ENCODE measurements at regions not wholly inside any gene's neighbourhood (a gene's known extent, or its start where the extent isn't known, plus 50 kb on each side); places are given as distances from the start of the nearest gene placed in this dataset.
A peak's percentile ranks its signal among the peaks of the same experiment; 100 is the strongest.

DNA sequence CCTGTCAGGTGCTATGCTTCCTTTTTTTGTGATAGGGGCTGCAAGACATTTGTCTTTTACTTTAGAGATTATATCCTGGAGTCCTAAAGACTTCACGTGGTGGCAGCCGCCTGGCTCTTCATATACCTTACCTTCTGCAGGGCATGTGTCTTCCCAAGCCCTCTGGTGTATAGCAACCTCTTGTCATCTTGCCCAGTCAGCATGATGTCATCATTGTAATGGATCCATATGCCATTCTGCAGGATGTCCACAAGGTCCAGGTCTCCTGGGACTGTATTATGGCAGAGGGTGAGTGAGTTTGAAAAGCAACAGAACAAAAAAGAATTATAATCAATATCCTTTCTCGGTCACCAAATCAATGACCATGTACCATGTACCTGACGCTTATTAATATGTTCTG is 82.2 kb upstream of the SCOC start:
- no peak for DNase-seq
- TF ChIP-seq, protein P1, sequence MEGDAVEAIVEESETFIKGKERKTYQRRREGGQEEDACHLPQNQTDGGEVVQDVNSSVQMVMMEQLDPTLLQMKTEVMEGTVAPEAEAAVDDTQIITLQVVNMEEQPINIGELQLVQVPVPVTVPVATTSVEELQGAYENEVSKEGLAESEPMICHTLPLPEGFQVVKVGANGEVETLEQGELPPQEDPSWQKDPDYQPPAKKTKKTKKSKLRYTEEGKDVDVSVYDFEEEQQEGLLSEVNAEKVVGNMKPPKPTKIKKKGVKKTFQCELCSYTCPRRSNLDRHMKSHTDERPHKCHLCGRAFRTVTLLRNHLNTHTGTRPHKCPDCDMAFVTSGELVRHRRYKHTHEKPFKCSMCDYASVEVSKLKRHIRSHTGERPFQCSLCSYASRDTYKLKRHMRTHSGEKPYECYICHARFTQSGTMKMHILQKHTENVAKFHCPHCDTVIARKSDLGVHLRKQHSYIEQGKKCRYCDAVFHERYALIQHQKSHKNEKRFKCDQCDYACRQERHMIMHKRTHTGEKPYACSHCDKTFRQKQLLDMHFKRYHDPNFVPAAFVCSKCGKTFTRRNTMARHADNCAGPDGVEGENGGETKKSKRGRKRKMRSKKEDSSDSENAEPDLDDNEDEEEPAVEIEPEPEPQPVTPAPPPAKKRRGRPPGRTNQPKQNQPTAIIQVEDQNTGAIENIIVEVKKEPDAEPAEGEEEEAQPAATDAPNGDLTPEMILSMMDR (IDR thresholded peaks at IDR 0.05; ENCODE audit: low read depth, low read length, missing control alignments) = no peak
- H3K4me3 ChIP-seq (ENCODE audit: low read depth, low read length) = no peak overlapping the region
- no peaks in the 10 kb centered on the region for H3K36me3 ChIP-seq (replicated peaks)
- no peak overlapping the region for H3K27ac ChIP-seq
- H3K27me3 ChIP-seq (replicated peaks) = no peaks in the 10 kb centered on the region
- in situ Hi-C loops (cut with HindIII; ENCODE audit: low pct_ligation_motif_present, low sequenced_read_pairs) = no loop called here

DNA sequence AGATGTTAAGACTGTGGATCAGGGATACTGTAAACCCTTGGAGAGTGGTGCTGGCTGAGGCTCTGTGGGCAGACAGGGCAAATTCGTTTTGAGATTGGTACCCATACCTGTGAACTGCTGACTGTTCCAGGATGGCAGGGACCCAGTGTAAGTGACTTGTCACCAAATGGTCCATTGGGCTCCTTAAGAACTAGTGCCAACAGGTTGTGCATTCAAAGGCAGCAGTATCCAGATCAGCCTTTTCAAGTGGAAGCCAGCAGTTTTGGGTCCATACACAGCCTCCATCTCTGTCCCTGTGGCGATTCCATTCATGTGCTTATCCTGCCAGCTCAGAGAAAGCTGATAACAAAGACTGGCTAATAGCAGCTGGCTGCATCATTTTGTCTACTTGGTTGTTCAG is 84.0 kb upstream of the SCOC start:
- no peak for DNase-seq
- TF ChIP-seq, protein P1 (IDR thresholded peaks at IDR 0.05; ENCODE audit: low read depth, low read length, missing control alignments) = no peak
- H3K27me3 ChIP-seq (replicated peaks) = peaks cover 4% of the 10 kb centered on the region
- H3K27ac ChIP-seq = no peak overlapping the region
- no peaks in the 10 kb centered on the region for H3K36me3 ChIP-seq (replicated peaks)
- in situ Hi-C loops (cut with HindIII; ENCODE audit: low pct_ligation_motif_present, low sequenced_read_pairs) = no loop called here
- no peak overlapping the region for H3K4me3 ChIP-seq (ENCODE audit: low read depth, low read length)

DNA sequence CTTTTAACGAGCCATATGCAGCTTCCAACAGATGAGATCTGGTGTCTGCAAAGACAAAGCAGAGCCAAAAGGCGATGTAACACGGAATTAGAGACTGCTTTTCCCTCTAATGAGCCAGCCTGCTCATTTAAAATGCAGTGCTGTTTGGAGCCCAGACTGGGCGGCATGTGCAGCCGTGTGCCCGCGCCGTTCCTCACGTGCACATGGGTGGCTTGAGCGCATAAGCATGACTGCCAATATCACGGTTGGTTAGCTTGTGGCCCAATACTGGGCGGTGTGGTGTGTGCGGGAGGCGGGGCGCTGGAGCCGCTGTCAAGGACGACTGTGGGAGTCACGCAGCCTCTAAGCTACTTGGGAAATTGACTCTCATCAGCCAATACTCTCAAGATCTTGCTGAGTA is 87.0 kb upstream of the SCOC start:
- DNase-seq = no peak
- Histone ChIP-seq H3K27me3 (replicated peaks) (peaks cover 4% of the 10 kb centered on the region), H3K27ac (no peak overlapping the region), H3K36me3 (replicated peaks) (no peaks in the 10 kb centered on the region), H3K4me3 (ENCODE audit: low read depth, low read length) (no peak overlapping the region)
- in situ Hi-C loops (cut with HindIII; ENCODE audit: low pct_ligation_motif_present, low sequenced_read_pairs) = no loop called here
- TF ChIP-seq, protein P1 (IDR thresholded peaks at IDR 0.05; ENCODE audit: low read depth, low read length, missing control alignments) = no peak

DNA sequence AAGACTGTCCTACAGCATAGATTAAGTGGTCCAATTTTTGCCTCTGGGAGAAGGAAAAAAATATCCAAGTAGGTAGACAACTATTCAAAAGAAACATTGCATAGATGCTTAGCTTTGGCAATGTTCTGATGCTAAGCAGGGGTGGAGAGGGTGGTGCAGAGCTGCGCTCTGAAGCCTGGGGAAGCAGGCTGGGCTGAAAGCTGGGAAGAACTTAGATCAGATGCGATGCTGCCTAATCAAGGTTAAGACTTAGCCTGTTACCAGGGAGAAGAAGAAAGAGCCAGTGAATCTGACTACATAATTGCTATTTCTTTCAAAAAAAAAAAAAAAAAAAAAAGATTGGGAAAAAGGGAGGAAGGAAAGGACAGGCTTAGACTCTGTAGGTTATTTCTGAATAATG is 89.0 kb upstream of the SCOC start:
- Histone ChIP-seq H3K27me3 (replicated peaks) (peaks cover 4% of the 10 kb centered on the region), H3K4me3 (ENCODE audit: low read depth, low read length) (no peak overlapping the region), H3K36me3 (replicated peaks) (no peaks in the 10 kb centered on the region), H3K27ac (no peak overlapping the region)
- TF ChIP-seq, protein P1 (IDR thresholded peaks at IDR 0.05; ENCODE audit: low read depth, low read length, missing control alignments) = no peak
- no peak for DNase-seq
- in situ Hi-C loops (cut with HindIII; ENCODE audit: low pct_ligation_motif_present, low sequenced_read_pairs) = no loop called here

DNA sequence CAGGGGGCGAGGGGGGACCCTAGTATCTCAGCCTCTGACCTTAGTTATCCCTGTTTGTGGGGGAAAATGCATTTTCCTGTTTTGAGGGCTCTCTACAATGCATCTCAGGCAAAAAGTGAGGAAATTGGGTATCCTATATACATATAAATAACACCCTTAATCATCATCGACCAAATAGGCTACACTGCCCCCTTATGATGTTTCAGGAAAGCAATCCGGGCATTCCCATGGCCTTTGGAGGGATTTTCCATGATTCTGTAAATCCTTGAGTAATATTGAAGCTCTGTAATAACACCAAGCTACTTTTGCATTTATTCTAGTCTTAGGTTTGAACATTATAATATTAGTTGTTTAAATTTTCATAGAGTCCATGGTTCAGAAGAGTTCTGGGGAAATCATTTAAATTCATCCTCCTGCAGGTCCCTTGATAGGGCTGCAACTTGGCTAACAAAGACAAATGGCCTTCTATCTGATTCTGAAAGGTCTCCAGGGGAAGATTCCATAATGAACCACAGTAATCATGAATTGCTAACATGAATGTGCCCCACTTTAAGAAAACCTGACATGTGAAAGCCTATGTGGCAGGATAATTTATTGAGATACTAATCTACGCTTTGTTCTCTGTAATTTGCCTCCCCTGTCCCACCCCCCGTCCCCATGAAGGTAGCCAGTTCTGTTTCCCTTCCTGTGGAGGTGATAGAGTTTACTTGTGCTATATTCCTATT is 91.5 kb upstream of the SCOC start:
- in situ Hi-C loops (cut with HindIII; ENCODE audit: low pct_ligation_motif_present, low sequenced_read_pairs) = no loop called here
- H3K4me3 ChIP-seq (ENCODE audit: low read depth, low read length) = no peak overlapping the region
- H3K36me3 ChIP-seq (replicated peaks) = no peaks in the 10 kb centered on the region
- TF ChIP-seq, protein P1 (IDR thresholded peaks at IDR 0.05; ENCODE audit: low read depth, low read length, missing control alignments) = peak; percentile 34
- DNase-seq = no peak
- peaks cover 4% of the 10 kb centered on the region for H3K27me3 ChIP-seq (replicated peaks)
- H3K27ac ChIP-seq = no peak overlapping the region

DNA sequence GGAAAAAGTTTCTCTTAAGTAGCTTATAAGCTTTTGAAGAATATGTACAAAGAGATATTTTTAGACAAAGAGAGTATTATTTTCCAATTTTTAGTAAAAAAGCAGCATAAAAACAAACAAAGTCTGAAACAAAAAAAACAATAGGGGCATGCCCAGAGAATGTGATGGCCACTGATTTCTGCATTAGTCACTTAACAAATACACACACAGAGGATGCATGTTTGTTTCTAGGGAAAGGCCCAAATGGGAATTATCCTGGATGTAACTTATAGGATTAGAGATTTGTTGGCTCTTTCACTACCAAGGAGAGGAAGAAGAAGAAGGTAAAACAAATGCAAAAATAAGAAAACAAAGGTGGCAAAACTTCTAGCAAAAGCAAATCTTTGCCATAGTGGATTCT is 95.9 kb upstream of the SCOC start:
- Histone ChIP-seq H3K27me3 (replicated peaks) (no peaks in the 10 kb centered on the region), H3K36me3 (replicated peaks) (no peaks in the 10 kb centered on the region), H3K27ac (no peak overlapping the region), H3K4me3 (ENCODE audit: low read depth, low read length) (no peak overlapping the region)
- TF ChIP-seq, protein P1 (IDR thresholded peaks at IDR 0.05; ENCODE audit: low read depth, low read length, missing control alignments) = no peak
- in situ Hi-C loops (cut with HindIII; ENCODE audit: low pct_ligation_motif_present, low sequenced_read_pairs) = no loop called here
- no peak for DNase-seq

Data from brain microvascular endothelial cell (primary cell).